HCT116 (cell line): ENCODE measurements at regions not wholly inside any gene's neighbourhood (a gene's known extent, or its start where the extent isn't known, plus 50 kb on each side); places are given as distances from the start of the nearest gene placed in this dataset.

Source experiments
- CEBPB ChIP-seq: IDR thresholded peaks from 2 replicates; pipeline ENCODE4 v1.6.1; 2012; ENCODE audit warnings: low read depth
- POLR2A ChIP-seq: IDR thresholded peaks from 2 replicates; pipeline ENCODE4 v1.7.0; 2011; ENCODE audit warnings: borderline replicate concordance; ENCODE audit not compliant: insufficient read depth, insufficient read length; ENCODE audit errors: extremely low read depth
- SP1 ChIP-seq: IDR thresholded peaks from 2 replicates; pipeline ENCODE4 v1.6.1; 2012; ENCODE audit warnings: low read depth
- TF ChIP-seq, protein P1 (sequence below), 3 experiments: fragments of 200-600 bp in 1 of 3; sonication (generic) in 1 of 3; IDR thresholded peaks in 2 of 3; conservative IDR thresholded peaks in 1 of 3; 2 replicates each; pipeline ENCODE4 v1.5.1; 2012 to 2017; ENCODE audit warnings: low read depth in 2 of 3, low read length in 2 of 3, antibody characterized with exemption in 1 of 3, borderline replicate concordance in 1 of 3, control low read depth in 1 of 3, mild to moderate bottlenecking in 1 of 3, mixed read lengths in 1 of 3, mixed run types in 1 of 3, moderate library complexity in 1 of 3; ENCODE audit not compliant: insufficient read depth in 1 of 3

DNA sequence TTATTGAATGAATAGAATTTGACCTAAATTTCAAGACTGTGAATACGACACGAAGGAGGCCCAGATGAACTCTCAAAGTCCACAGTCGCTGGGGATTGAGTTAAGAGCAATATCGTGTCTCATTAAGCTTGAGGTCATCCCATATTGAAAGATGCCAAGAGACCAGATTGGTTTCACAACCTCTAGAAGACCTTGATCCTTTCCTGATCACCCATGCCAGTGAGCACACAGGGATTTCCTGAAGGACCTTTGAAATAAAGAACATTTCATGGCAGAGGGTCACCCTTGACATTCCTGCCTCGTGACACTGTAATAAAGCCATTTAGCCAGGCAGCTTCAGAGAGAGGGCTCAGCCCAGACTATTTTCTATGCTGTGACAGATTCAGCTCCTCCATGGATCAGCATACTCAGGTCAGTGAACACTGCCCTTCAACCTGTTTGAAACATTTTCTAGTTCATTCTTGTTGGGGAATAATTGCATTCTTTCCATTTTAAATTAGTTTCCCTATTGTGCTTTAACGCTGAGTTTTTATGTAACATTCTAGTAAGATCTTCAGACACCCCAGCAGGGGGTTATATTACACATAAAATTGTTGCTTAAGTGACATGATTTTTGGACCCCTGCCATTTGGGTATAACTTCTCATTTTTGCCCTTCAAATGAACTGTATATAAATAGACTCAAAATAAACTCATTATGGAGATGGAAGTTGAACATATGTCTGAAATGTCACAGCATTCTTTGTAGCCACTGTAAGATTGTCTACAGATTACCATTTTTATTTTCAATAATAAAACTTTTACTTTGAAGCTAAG is 213.2 kb downstream of the C12orf50 start:
- TF ChIP-seq, protein P1, sequence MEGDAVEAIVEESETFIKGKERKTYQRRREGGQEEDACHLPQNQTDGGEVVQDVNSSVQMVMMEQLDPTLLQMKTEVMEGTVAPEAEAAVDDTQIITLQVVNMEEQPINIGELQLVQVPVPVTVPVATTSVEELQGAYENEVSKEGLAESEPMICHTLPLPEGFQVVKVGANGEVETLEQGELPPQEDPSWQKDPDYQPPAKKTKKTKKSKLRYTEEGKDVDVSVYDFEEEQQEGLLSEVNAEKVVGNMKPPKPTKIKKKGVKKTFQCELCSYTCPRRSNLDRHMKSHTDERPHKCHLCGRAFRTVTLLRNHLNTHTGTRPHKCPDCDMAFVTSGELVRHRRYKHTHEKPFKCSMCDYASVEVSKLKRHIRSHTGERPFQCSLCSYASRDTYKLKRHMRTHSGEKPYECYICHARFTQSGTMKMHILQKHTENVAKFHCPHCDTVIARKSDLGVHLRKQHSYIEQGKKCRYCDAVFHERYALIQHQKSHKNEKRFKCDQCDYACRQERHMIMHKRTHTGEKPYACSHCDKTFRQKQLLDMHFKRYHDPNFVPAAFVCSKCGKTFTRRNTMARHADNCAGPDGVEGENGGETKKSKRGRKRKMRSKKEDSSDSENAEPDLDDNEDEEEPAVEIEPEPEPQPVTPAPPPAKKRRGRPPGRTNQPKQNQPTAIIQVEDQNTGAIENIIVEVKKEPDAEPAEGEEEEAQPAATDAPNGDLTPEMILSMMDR (IDR thresholded peaks at IDR 0.05 in 2 of 3, conservative IDR thresholded peaks at IDR 0.05 in 1 of 3; ENCODE audit: borderline replicate concordance in 1 of 3, insufficient read depth in 1 of 3, low read depth in 2 of 3, low read length in 2 of 3) = no peak
- TF ChIP-seq CEBPB (no peak), POLR2A (no peak), SP1 (no peak)
